K562 (cell line): ENCODE measurements at regions not wholly inside any gene's neighbourhood (a gene's known extent, or its start where the extent isn't known, plus 50 kb on each side); places are given as distances from the start of the nearest gene placed in this dataset.

Source experiments
- ATAC-seq: fragments of 200-7000 bp; cut with Tn5 transposase; 3 replicates; pipeline ENCODE4 v1.9.1; 2020; ENCODE audit warnings: moderate library complexity
- BruUV-seq: library from RNA; stranded (reverse); fragments of 400-500 nt; replicated peaks from 2 replicates; lab custom pipeline; 2021; lab: Mats Ljungman, UMichigan
- CTCF ChIA-PET: fragments of 300-600 bp; formaldehyde crosslinking; extraction: SDS; loops from one replicate; lab custom pipeline; 2021; ENCODE audit warnings: low intra/inter-chr PET ratio; lab: Yijun Ruan, JAX
- POLR2A ChIA-PET: fragments of 300-600, 350-650 bp; sonication (Branson Sonifier 250); formaldehyde crosslinking; extraction: SDS; loops from one replicate; lab custom pipeline; 2021; ENCODE audit warnings: antibody characterized with exemption, inconsistent platforms; lab: Yijun Ruan, JAX
- DNase-seq, 4 experiments: peaks; one replicate each; pipeline versions ENCODE4 v3.0.0 to v3.0.0-alpha.2; 2011 to 2018; ENCODE audit warnings: low spot score in 3 of 4, mixed read lengths in 3 of 4; ENCODE audit errors: extremely low read depth in 1 of 4
- FAIRE-seq: peaks from 2 replicates; lab custom pipeline; 2011; peaks lifted over from hg19 to GRCh38; lab: Jason Lieb, UNC
- H2AFZ ChIP-seq: 2 replicates; pipeline ENCODE4 v1.6.0; 2011; ENCODE audit warnings: low read depth, low read length, control low read depth, inconsistent platforms
- H3K27ac ChIP-seq: fragments of 200-600 bp; 3 replicates; pipeline ENCODE4 v1.8.0; 2011; ENCODE audit warnings: low read depth, mild to moderate bottlenecking, control low read depth, inconsistent platforms, low read length, moderate library complexity, mixed read lengths; ENCODE audit errors: extremely low read depth
- H3K27me3 ChIP-seq, 2 experiments: fragments of 300-600 bp in 1 of 2; 2 replicates in 1 of 2; 3 replicates in 1 of 2; pipeline versions ENCODE4 v1.6.0 to v1.8.0; 2011; ENCODE audit warnings: inconsistent platforms in 2 of 2, low read length in 2 of 2, mild to moderate bottlenecking in 1 of 2, mixed read lengths in 1 of 2, moderate library complexity in 1 of 2; ENCODE audit not compliant: control insufficient read depth in 2 of 2, insufficient read depth in 2 of 2
- H3K36me3 ChIP-seq: fragments of 300-600 bp; 3 replicates; pipeline ENCODE4 v1.8.0; 2011; ENCODE audit warnings: mild to moderate bottlenecking, low read length, inconsistent platforms; ENCODE audit not compliant: control insufficient read depth, insufficient read depth
- H3K4me1 ChIP-seq, 2 experiments: fragments of 200-600 bp in 1 of 2; replicated peaks in 1 of 2; 2 replicates in 1 of 2; 3 replicates in 1 of 2; pipeline versions ENCODE4 v1.5.1 to v1.8.0; 2011; ENCODE audit warnings: inconsistent platforms in 2 of 2, low read length in 2 of 2, mild to moderate bottlenecking in 1 of 2, mixed read lengths in 1 of 2, moderate library complexity in 1 of 2; ENCODE audit not compliant: control insufficient read depth in 2 of 2, insufficient read depth in 2 of 2
- H3K4me2 ChIP-seq: 2 replicates; pipeline ENCODE4 v1.6.1; 2011; ENCODE audit warnings: low read length, control low read depth, inconsistent platforms, mixed read lengths; ENCODE audit not compliant: insufficient read depth
- H3K4me3 ChIP-seq: fragments of 200-600 bp; sonication (generic), shearing (Covaris generic); 2 replicates; pipeline ENCODE4 v1.5.1; 2016; ENCODE audit warnings: control low read depth, inconsistent platforms
- H3K79me2 ChIP-seq: fragments of 200-600 bp; 3 replicates; pipeline ENCODE4 v1.8.0; 2011; ENCODE audit warnings: low read length, inconsistent platforms; ENCODE audit not compliant: control insufficient read depth, insufficient read depth
- H3K9ac ChIP-seq, 2 experiments: 2 replicates each; pipeline versions ENCODE4 v1.6.0 to v1.6.1; 2011; ENCODE audit warnings: low read depth in 2 of 2, low read length in 2 of 2, control low read depth in 1 of 2, inconsistent platforms in 1 of 2, mild to moderate bottlenecking in 1 of 2, mixed read lengths in 1 of 2; ENCODE audit not compliant: insufficient read depth in 1 of 2
- H3K9me1 ChIP-seq: one replicate; pipeline ENCODE4 v1.6.0; 2011; ENCODE audit warnings: inconsistent platforms, mild to moderate bottlenecking, low read length, moderate library complexity; ENCODE audit not compliant: control insufficient read depth, insufficient read depth
- H3K9me3 ChIP-seq: replicated peaks from 2 replicates; pipeline ENCODE4 v1.5.1; 2011; ENCODE audit warnings: low read depth, low read length, inconsistent platforms; ENCODE audit not compliant: control insufficient read depth, insufficient read depth
- H4K20me1 ChIP-seq: replicated peaks from 2 replicates; pipeline ENCODE4 v1.6.1; 2011; ENCODE audit warnings: low read length, inconsistent platforms, mixed read lengths; ENCODE audit not compliant: control insufficient read depth, insufficient read depth
- ARHGAP35 ChIP-seq: fragments of 450-650 bp; IDR thresholded peaks from 2 replicates; pipeline ENCODE4 v1.6.1; 2018; ENCODE audit not compliant: partially characterized antibody
- BRD9 ChIP-seq: fragments of 450-650 bp; IDR thresholded peaks from 2 replicates; pipeline ENCODE4 v1.6.1; 2018; ENCODE audit warnings: low read depth; ENCODE audit not compliant: partially characterized antibody
- CREB1 ChIP-seq, 2 experiments: sonication (generic) in 1 of 2; formaldehyde crosslinking in 1 of 2; IDR thresholded peaks; 2 replicates each; pipeline versions ENCODE4 v1.6.1 to v1.8.0; 2012 to 2022; ENCODE audit warnings: inconsistent platforms in 1 of 2, mild to moderate bottlenecking in 1 of 2, missing genetic modification reagents in 1 of 2, moderate library complexity in 1 of 2
- CSDE1 ChIP-seq, 2 experiments: fragments of 450-650 bp; IDR thresholded peaks; 2 replicates each; pipeline ENCODE4 v1.6.1; 2016; ENCODE audit warnings: mild to moderate bottlenecking in 1 of 2
- IFI16 ChIP-seq: fragments of 250-450 bp; sonication (Bioruptor Pico); IDR thresholded peaks from 2 replicates; pipeline ENCODE4 v2.1.2; 2022; ENCODE audit warnings: mild to moderate bottlenecking, inconsistent platforms
- KHSRP ChIP-seq: fragments of 450-650 bp; IDR thresholded peaks from 2 replicates; pipeline ENCODE4 v1.6.1; 2017
- LCOR ChIP-seq: sonication (generic); formaldehyde crosslinking; IDR thresholded peaks from 2 replicates; pipeline ENCODE4 v1.8.0; 2022; ENCODE audit warnings: mild to moderate bottlenecking, missing genetic modification reagents
- NRF1 ChIP-seq, 2 experiments: fragments of 450-650 bp; IDR thresholded peaks in 1 of 2; conservative IDR thresholded peaks in 1 of 2; 2 replicates each; pipeline ENCODE4 v1.6.1; 2014; ENCODE audit warnings: mild to moderate bottlenecking in 2 of 2
- PPARD ChIP-seq: fragments of 250-450 bp; sonication (Bioruptor Pico); IDR thresholded peaks from 2 replicates; pipeline ENCODE4 v1.8.0; 2022; ENCODE audit warnings: inconsistent platforms, mild to moderate bottlenecking, moderate library complexity
- RHOXF2B ChIP-seq: fragments of 250-450 bp; sonication (Bioruptor Pico); conservative IDR thresholded peaks from 2 replicates; pipeline ENCODE4 v1.5.1; 2021
- SLC30A9 ChIP-seq: fragments of 250-450 bp; sonication (Bioruptor Pico); IDR thresholded peaks from 2 replicates; pipeline ENCODE4 v1.8.0; 2022; ENCODE audit warnings: mild to moderate bottlenecking, moderate library complexity
- TAL1 ChIP-seq: fragments of 450-650 bp; IDR thresholded peaks from 2 replicates; pipeline ENCODE4 v1.6.1; 2016; ENCODE audit warnings: mild to moderate bottlenecking
- TFAP4 ChIP-seq: sonication (generic); formaldehyde crosslinking; IDR thresholded peaks from 2 replicates; pipeline ENCODE4 v1.8.0; 2022; ENCODE audit warnings: missing genetic modification reagents, mild to moderate bottlenecking, moderate library complexity, borderline replicate concordance
- ZNF511 ChIP-seq: sonication (generic); formaldehyde crosslinking; IDR thresholded peaks from 2 replicates; pipeline ENCODE4 v1.8.0; 2022; ENCODE audit warnings: mild to moderate bottlenecking, missing genetic modification reagents
- ZNF57 ChIP-seq: fragments of 450-650 bp; formaldehyde crosslinking; IDR thresholded peaks from 2 replicates; pipeline ENCODE4 v1.4.0; 2020; ENCODE audit warnings: mild to moderate bottlenecking, moderate library complexity
- ZNF75A ChIP-seq: fragments of 450-650 bp; formaldehyde crosslinking; IDR thresholded peaks from 2 replicates; pipeline ENCODE4 v1.4.0; 2020; ENCODE audit warnings: mild to moderate bottlenecking
- ZNF76 ChIP-seq: fragments of 250-450 bp; sonication (Bioruptor Pico); IDR thresholded peaks from 2 replicates; pipeline ENCODE4 v1.4.0; 2020; ENCODE audit warnings: mild to moderate bottlenecking, moderate library complexity, borderline replicate concordance
- ZNF766 ChIP-seq: fragments of 200-800 bp; sonication (Bioruptor generic); conservative IDR thresholded peaks from 2 replicates; pipeline ENCODE4 v1.6.1; 2016; ENCODE audit warnings: missing genetic modification characterization, missing compliant biosample characterization
- WGBS: fragments of 100-300 bp; shearing (Covaris generic); methylation state at CpG from one replicate; pipeline ENCODE4 v1.1.6; 2016; ENCODE audit warnings: low coverage, mixed read lengths; ENCODE audit not compliant: insufficient coverage; ENCODE audit errors: missing lambda C conversion rate; 5-methylcytosine and 5-hydroxymethylcytosine counted together
- in situ Hi-C: fragments of 300-500 bp; cut with MboI; formaldehyde crosslinking; loops from 4 replicates; pipeline ENCODE4 v1.15.0; 2018; ENCODE audit warnings: inconsistent platforms, mixed read lengths
- intact Hi-C: fragments of 100-400 bp; cut with micrococcal nuclease; formaldehyde crosslinking; loops from 2 replicates; pipeline ENCODE4 v1.14.2; 2022

DNA sequence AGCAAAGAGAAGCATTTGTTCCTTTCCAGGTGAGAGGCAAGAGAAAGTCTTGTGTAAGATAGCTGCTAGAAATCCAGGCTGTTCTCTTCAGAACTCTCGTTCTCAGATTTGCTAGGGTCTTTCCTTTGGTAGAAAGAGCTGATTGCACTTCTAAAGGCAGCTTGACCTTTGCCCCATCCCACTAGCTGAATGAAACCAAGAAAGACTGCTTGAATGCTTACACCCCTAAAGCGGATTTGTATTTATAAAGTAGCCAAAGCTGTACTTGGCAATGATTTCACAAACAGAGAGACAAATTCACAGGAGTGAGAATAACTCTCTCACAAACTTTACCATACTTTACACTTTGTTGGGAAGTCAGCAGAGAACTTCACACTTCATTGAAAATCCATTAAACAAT, 424.1 kb downstream of the TTLL7 start:
- intact Hi-C loops (no loop called here), in situ Hi-C loops (no loop called here)
- no peaks in the 10 kb centered on the region for H3K36me3 ChIP-seq
- no peaks in the 10 kb centered on the region for H3K79me2 ChIP-seq
- no peaks in the 10 kb centered on the region for H3K4me1 ChIP-seq
- no peak overlapping the region for H3K9ac ChIP-seq
- no peaks in the 10 kb centered on the region for H3K27me3 ChIP-seq
- WGBS, result 0% methylated on average over 2 of the region's 2 CpGs
- ATAC-seq (no peak), FAIRE-seq (no peak), DNase-seq (no peak)
- no peaks in the 10 kb centered on the region for H3K9me1 ChIP-seq
- H3K4me3 ChIP-seq, result no peak overlapping the region
- no peak overlapping the region for H3K27ac ChIP-seq
- H3K9me3 ChIP-seq, result no peaks in the 10 kb centered on the region
- no TSS peak for BruUV-seq
- H2AFZ ChIP-seq, result no peak overlapping the region
- no peak overlapping the region for H3K4me2 ChIP-seq
- no peak for TF ChIP-seq TFAP4 (CRISPR knock-in tag)
- TF ChIP-seq ZNF76 (CRISPR knock-in tag), result no peak
- no peak for TF ChIP-seq KHSRP
- CTCF ChIA-PET, result no interaction called here
- POLR2A ChIA-PET, result no interaction called here
- H4K20me1 ChIP-seq, result no peaks in the 10 kb centered on the region

GRCh38 chr1:83573776-83574175, 425.2 kb downstream of the TTLL7 start:
- no peaks in the 10 kb centered on the region for H4K20me1 ChIP-seq
- TF ChIP-seq BRD9, result no peak
- no peak for TF ChIP-seq LCOR
- no peak for TF ChIP-seq CSDE1 (IDR thresholded peaks at IDR 0.05)
- no peak for TF ChIP-seq ZNF75A (CRISPR knock-in tag)
- no peak for TF ChIP-seq ZNF511 (CRISPR knock-in tag)
- TF ChIP-seq NRF1 (conservative IDR thresholded peaks at IDR 0.05 in 1 of 2, IDR thresholded peaks at IDR 0.05 in 1 of 2), result no peak
- TF ChIP-seq ARHGAP35, result no peak
- no peak for TF ChIP-seq ZNF766 (CRISPR knock-in tag)
- no peak for TF ChIP-seq RHOXF2B (CRISPR knock-in tag)
- TF ChIP-seq IFI16 (CRISPR knock-in tag), result no peak
- TF ChIP-seq TAL1, result no peak
- TF ChIP-seq CREB1 (IDR thresholded peaks at IDR 0.05), result no peak
- no peak for TF ChIP-seq CREB1 (CRISPR knock-in tag; IDR thresholded peaks at IDR 0.05)
- no peak for TF ChIP-seq SLC30A9 (CRISPR knock-in tag)
- no peak for TF ChIP-seq PPARD
- TF ChIP-seq ZNF57 (CRISPR knock-in tag), result no peak
- no peak overlapping the region for H3K9ac ChIP-seq
- no peak overlapping the region for H2AFZ ChIP-seq
- H3K27ac ChIP-seq, result no peak overlapping the region
- H3K9me1 ChIP-seq, result no peaks in the 10 kb centered on the region
- in situ Hi-C loops (no loop called here), intact Hi-C loops (no loop called here)
- H3K4me2 ChIP-seq, result no peak overlapping the region
- H3K27me3 ChIP-seq, result no peaks in the 10 kb centered on the region
- WGBS, result 0% methylated on average over 2 of the region's 2 CpGs
- no peak overlapping the region for H3K4me3 ChIP-seq
- BruUV-seq, result no TSS peak
- ChIA-PET CTCF (no interaction called here), POLR2A (no interaction called here)
- DNase-seq, result no peak
- H3K4me1 ChIP-seq, result no peaks in the 10 kb centered on the region
- FAIRE-seq, result no peak
- H3K79me2 ChIP-seq, result no peaks in the 10 kb centered on the region
- H3K9me3 ChIP-seq, result no peaks in the 10 kb centered on the region
- no peaks in the 10 kb centered on the region for H3K36me3 ChIP-seq
- ATAC-seq, result no peak
